GM19452 (cell line): ENCODE measurements at regions not wholly inside any gene's neighbourhood (a gene's known extent, or its start where the extent isn't known, plus 50 kb on each side); places are given as distances from the start of the nearest gene placed in this dataset.
"Not testable (repeated sequence)": the region's sequence is repeated elsewhere in the genome, so short reads cannot be mapped to it uniquely, and the experiment has no call there.

Experiments used
- ATAC-seq: cut with Tn5 transposase; IDR thresholded peaks from one replicate; pipeline ENCODE4 v1.9.1; 2021; ENCODE audit not compliant: unreplicated experiment

DNA sequence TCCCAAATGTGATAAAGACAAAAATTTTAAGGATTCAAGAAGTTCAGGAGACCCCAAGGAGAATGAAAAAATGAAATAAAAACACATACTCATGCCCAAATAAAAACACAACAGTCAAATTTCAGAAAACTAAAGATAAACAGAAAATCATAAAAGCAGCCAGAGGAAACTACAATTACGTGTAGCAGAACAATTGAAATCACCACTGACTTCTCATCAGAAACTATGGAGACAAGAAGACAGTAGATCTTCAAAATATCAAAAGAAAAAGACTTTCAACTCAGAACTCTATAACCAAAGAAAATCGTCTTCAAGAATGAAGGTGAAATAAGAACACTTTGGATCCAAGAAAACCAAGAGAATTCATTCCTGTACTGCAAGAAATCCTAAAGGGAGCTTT is 54.9 kb downstream of the DIO3 start:
- ATAC-seq: no peak

DNA sequence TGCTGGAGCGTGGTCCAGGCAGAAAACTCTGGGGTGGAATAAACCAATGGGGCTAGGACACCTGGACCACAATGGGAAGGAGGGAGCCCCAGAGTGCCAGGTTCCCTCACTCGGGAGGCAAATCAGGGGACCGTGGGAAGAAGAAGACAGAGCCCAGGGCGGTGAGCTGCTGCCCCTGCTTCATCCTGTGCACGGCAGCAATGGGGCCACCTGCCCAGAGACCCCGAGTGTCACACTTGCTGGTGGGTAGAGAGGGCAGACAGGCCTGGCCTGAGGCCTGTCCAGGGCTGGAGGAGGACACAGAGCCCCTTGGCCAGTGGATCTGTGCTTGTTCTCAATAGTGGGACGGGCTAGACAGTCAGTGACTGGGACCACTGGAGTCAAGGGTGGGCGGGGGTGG is 58.2 kb downstream of the DIO3 start:
- ATAC-seq: no peak

DNA sequence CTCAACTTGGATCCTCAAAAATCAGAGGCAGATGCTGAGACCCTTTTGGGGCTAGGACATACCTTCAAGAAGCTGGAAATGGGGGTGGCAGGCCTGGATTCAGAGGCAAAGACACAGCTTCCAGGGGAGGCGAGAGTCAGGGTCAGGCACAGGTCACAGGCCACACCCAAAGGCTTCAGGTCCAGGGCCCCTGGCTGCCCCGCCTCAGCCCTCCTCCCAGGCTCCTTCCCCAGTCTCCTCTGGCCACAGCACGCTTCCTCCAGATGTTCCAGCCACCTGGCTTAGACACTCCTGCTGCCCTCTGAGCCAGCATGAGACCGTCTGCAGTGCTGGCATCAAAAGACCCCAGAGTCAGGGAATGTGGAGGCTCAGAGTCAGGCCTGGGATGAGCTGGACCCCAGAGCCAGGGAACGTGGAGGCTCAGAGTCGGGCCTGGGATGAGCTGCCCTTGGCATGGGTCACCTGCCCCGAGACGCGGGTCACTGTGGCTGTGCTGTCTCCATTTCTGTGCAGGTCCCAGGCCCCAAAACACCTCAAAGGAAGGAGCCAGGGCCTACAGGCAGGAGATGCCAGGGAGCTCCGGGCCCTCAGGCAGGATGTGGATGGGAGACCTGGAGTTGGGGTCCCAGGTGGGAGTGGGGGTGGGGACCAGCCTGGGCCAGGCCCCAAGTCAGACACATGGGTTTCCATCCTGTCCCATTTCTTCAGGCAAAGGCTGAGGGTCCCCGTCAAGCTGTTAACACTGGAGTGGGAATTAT is 58.9 kb downstream of the DIO3 start:
- ATAC-seq: no peak

DNA sequence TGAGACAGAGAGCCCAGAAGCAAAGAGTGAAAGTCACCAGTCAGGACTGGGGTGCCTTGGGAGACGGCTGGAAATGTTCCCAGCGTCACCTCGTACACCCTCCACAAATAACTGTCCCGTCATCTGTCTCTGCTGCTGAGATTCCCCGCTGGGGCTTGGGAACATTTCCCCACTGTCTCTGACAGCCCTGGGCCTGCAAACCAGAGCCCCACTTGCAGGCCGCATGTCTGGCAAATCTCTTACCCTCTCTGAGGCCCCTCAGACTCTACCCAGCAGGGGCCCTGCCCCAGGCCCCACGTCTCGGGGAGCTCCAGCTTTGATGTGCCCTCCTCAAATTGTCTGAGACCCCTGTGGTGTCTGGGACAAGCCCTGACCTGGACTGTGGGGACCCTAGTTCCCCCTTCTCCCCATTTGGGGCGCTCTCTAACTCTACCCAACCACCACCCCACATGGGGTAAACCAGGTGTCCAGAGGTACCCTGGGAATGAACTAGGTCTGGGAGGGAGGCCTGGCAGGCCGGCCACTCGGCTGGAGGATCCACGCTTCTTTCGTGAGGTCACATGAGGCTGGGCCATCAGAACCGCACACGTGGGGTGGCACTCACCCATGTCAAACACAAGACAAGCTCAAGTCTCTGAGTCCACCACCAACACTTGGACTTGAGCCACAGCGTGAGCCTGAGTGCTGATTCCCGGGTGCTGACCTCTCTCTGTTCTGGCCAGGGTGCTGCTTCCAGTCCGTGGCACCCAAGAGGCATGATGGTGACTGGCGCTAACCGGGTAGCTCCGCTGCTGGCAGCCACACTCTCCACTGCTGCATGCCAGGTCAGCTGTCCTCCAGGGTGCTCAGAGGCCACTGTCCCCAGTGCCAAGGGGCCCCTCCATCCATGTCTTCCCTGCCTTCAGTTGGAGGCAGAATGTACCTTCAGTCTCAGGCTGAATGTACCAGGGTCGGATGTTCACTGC is 59.8 kb downstream of the DIO3 start:
- no peak for ATAC-seq

DNA sequence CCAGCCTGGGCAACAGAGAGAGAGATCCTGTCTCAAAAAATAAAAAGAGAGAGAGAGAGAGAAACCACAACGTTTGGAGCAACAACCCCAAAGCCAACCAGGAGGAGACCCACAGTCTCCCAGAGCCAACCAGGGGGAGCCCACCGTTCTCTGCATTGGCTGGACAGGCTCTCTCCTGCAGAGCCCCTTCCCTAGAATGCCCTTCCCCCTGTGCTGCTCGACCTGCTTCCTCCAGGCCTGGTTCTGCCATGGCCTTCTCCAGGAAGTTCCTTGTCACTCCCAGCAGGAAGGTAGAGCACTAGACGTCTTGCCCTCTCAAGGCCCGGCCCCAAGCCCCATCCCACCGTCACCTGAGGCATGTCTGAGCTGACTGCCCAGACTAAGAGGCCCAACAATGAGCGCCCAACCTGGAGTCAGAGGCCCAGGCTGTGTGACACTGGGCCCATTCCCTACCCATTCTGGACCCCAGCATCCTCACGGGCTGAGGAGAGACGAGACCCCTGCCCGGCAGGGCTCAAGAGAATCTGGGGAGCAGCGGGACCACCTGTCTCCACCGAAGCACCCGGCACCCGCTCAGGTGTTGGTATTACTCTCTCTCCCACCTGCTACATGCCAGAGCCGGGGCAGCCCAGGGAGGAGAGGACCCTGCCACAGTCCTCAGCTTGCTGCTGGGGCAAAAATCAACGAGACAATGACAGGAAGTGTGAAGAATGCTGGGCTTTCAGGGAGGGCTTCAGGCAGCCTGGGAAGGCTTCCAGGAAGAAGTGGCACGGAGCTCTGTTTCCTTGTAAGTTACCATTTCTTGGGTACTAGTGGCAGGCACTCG is 61.2 kb downstream of the DIO3 start:
- ATAC-seq: no peak

DNA sequence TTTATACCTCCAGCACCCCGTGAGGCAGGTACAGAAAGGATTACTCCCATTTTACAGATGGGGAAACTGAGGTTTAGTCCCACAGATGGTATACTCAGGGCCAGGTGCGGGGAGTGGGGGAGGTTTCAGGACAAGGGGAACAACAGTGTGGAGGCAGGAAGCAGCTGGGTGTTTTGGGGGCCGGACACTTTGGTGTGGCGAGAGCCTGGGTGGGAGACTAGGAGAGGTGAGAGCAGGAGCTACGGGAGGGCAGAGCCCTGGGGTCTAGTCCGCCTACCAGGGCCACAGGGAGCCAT is 61.7 kb downstream of the DIO3 start:
- no peak for ATAC-seq

DNA sequence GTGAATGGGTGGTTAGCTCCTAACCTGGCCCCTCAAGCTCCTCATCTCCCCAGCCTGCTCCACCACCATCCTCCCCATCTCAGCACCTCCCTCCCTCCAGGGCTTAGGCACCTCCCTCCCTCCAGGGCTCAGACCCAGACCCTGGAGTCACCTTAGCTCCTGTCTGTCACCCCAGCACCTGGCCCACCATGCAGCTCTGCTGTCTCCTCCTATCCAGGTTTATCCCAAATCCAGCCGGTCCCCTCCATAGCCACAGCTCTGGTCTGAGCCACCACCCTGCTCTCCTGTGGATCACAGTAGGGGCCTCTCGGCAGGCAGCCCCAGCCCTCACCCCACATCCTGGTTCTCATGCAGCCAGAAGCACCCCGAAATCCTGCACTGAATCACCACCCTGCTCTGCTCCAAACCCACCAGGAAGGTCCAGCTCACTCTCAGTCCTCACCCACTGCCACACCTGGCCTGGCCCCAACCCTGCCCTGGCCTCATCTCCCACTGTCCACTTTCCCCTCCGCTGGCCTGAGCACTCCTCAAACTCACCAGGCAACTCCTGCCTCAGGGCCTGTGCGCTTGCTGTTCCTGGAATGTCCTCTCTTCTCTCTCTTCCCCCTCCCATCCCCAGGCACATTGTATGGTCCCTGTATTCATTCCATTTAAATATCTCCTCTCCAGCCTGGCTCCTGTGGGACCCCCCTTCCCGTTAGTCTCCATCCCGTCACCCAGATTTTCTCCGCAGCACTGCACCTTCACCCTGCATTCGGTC is 62.6 kb downstream of the DIO3 start:
- ATAC-seq: no peak

DNA sequence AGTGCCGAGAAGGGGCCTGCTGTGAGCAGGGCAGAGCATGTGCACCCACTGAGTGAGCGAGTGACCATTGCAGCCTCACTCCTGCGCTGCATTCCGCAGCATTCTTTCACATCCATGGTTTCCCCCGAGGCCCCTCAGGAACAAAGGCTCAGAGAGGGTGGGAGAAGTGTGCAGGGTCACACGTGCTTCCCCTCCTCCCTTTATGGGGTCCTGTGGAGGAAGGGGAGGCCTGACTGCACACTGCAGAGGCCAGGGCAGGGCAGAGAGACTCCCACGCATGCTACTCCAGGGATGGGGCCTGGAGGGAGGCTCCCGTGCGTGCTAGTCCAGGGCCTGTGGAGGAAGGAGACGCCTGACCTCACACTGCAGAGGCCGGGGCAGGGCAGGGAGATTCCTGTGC is 63.2 kb downstream of the DIO3 start:
- no peak for ATAC-seq

DNA sequence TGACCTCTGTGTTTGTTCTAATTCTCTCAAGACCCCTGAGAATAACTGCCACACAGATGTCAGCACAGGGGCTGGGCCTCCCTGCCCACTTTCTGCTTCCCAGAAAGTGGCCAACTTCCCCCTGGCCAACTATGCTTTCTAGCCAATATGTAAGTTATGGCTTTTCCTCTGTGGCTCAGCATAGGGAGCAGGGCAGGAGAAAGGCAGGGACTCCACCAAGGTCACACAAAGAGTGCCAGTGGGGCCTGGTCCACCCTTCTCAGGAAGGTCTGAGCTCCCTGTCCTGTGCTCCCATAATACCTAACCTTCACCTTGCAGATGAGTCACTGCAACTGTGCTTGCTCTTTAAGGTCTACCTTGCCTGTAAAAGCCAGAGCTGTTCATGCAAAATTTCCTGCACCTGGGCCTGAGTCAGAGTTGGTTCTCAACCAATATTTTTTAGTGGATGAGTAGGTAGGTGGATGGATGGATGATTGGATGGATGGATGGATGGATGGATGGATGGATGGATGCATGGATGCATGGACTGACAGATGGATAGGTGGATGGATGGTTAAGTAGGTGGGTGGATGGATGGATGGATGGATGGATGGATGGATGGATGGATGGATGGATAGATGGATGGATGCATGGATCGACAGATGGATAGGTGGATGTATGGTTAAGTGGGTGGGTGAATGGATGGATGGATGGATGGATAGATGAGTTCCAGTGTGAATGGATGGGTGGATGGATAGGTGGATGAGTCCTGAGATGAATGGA is 64.2 kb downstream of the DIO3 start:
- no peak for ATAC-seq

DNA sequence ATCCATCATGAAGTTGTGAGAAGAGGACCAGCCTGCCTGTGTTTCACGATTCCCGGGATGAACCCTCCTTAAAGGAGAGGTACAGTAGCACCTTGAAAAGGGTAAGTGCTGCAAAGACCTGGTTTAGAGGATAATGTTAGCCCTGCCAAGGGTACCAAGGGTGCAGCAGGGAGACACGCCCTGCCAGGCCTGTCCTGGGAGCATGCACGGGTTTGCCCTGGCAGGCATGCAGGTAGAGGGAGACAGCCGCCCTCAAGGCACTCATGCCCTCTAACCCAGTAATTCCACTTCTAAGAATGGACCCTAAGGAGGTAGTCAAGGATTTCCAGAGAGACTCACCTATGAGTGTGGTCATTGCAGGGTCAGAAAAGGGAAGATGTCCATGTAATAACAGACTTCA is 65.0 kb downstream of the DIO3 start:
- ATAC-seq: no peak

DNA sequence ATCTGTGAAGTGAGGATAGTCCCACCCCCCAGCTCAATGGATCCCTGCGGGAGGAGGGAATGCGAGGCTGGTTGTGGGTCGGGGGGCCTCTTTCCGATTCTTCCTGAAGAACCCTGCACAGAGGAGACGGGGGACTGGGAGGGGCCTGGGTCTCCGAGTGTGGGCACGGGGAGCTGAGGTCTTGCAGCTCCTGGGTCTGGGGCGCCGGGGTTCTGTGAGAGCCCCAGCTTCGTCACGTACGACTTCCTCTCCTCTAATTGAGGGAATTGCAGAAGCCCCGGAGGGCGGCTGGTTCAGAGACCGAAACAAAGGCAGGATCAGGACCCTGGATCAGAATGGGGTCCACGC is 66.6 kb downstream of the DIO3 start:
- no peak for ATAC-seq

DNA sequence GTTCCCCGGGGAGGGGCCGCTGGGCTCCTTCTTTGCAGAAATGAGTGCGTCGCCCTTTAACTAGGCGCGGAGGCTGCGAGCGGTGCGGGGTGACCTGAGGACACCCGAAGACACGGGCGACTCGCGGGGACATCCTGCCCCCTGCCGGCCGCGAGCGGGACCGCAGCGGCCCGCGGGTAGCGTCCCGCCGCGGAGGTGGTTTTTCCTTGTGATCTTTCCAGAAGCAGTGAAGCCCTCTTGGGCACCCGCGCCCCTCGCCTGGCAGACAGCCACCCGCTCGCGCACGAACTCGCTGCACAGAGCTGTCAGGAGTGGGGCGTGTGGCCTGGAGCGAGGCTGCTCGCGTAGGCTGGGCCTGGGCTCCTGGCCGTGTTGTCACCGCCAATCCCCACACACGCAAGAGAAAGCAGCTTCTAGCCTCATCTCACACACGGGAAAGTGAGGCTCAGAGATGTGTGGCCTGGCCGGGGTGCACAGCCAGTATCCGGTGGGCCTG is 67.2 kb downstream of the DIO3 start:
- ATAC-seq: peak; percentile 90

DNA sequence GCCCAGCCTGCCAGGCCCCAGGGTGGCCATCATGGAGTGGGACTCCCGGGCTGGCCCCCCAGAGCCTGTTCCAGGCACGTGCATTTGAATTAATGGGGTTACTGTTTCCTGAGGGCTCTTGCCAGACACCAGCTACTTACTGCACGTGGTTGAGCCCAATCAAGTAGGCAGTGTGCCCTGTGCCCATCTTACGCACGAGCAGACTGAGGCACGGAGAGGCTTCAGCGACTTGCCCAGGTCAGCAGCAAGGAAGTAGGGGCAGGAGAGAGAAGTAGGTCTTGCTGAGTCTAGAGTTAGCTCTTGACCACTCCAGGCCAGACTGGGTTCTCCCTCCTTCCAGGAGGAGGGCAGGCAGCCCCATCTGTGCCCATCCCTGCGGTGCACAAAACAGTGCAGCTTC is 67.7 kb downstream of the DIO3 start:
- ATAC-seq: no peak

DNA sequence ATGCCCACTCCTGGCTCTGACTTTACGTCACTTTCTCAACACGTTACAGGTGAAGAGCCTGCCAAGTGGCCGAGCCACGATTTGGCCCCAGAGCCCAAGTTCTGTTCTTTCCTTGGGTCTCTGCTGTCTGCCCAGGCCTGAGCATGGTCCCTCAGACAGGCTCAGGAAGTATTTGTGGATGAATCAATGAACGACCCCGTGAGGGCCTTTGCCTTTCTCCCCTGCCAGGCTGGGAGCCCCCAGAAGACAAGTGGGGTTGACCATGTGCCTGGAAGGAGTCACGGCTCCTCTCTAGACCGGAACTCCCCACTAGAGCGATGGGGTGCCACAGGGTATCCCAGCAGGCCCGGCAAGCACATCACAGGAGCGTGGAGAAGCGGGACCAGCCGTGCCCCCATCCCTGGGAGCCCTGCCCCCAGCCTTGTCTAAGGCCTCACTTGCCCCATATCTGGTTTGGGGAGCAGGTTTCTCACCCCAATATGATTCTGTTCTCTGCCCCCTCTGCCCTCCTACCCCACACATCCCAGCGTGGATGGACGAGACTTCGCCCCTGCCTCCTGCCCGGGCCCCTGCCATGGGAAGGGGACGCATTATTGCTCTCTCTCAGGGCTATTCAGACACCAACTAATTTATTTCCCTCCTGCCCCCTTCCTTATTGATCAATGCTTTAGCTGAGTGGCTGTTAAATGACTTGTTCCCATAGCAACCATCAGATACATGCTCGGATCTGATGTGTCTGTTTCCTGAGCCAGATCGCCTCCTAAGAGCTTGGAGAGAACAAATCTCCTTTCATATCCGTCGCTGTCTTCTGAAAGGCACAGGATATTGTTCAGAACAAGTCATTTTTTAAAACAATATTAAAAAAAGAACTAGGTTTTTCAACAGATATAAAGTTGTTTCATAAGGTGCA is 69.0 kb downstream of the DIO3 start:
- no peak for ATAC-seq

DNA sequence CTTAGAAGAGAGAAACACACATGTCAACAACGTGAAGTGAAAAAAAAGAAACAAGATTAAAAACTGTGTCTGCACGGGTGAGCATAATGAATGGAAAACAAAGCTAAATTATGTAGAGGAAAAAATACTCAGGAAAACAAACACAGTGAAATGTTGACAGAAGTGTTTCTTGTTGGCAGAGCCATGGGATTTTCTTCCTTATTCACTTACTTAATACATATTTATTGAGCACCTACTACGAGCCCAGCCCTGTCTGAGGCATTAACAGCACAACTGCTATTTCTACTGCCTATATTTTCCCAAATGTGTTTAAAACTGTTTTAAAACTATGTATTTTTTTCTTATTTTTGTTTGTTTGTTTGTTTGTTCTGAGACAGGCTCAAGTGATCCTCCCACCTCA is 69.9 kb downstream of the DIO3 start:
- no peak for ATAC-seq

DNA sequence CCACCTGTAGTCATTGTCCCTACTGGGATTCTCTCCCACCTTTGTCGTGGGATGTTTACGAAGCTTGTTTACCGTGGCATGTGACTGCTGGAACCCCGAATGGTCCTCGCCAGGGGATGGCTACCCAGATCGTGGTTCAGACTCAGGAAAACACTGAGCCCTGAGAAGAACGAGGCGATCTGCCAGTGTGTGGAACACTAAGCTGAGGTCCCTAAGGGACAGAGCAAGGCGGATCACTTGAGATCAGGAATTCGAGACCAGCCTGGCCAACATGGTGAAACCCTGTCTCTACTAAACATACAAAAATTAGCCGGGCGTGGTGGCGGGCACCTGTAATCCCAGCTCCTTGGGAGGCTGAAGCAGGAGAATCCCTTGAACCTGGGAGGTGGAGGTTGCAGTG is 70.7 kb downstream of the DIO3 start:
- not testable (repeated sequence) for ATAC-seq

DNA sequence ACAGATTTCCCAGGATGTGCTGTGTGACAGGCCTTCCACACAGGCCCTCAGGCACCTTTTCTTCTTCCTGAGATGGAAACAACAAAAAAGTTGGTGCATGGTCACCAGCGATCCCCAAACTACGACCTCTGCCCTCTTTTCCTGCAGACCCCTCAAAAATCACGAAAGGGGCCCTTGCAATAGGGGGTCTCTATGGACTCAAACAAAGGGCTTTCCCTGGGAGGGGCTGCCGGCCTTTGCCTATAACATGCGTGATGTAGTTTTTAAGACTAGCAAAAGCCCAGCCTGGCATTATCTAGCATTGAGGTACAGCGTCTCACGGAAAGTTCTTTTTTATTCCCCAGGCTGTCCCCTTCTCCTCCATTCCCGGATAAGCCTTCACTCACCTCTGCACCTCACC is 71.2 kb downstream of the DIO3 start:
- ATAC-seq: no peak

DNA sequence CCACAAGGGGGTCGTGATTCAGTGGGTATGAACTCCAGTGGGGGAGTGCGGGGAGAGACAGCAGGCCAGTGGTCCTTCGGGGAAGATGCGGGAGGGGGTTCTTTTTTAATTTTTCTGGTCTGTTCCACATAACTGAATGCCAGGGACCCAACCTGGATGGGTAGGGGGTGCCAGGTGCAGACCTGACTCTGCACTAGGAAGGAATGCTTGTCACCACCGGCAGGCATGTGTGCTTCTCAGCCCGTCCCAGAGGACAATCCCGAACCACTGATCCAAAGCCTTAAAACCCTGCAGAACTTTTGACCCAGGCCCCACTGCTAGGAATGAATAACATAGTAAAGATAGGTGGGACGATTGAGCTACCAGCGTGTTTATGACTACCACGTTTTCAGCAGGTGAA is 72.0 kb downstream of the DIO3 start:
- ATAC-seq: no peak

DNA sequence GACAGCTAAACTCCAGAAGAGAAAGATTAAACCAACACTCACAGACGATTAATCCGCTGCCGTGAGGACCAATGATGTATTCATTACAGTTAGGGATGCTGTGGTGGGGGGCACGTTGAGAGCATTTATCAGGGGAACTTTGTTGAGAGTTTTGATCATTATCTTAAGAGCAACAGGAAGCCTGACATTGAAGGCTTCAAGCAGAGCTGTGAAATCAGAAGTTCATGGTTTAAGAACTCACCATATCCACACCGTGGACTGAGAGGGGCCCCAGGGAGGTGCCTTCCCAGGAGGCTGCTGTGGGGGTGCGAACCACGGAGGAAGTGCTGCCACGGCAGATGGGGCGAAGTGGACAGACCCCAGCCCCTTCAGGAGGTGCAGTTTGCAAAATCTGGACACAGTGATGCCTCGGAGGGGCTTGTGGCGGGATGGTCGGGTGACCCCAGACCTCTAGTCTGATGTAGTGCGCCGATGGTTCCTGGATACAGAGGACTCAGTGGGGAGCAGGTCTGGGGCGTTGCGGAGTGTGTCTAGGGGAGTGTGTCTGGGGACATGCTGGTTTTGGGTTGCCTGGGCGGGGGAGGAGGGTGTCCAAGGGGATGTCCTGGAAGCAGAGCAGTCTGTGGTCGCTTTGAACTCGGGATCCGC is 73.0 kb downstream of the DIO3 start:
- ATAC-seq: no peak
